ENCODE measurements at regions not wholly inside any gene's neighbourhood (a gene's known extent, or its start where the extent isn't known, plus 50 kb on each side); places are given as distances from the start of the nearest gene placed in this dataset.

DNA sequence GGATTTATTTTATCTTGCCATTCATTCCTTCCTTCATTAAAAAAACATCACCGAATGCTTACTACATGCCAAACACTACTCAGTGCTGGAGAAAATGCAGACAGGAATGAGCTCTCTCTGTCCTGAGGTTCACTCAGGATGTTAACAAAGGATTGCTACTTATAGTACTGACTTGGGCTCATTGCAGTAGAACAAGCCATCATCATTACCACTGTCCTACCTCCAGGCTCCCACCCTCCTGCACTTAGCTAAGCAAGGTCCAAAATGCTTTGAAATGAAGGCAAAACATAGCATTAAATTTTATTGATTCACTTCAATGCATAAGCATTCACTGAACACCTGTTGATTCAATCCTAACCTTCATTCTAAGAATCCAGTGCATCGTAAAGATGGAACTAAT lies 159.8 kb upstream of the RADX start:
- TF ChIP-seq, protein P1, sequence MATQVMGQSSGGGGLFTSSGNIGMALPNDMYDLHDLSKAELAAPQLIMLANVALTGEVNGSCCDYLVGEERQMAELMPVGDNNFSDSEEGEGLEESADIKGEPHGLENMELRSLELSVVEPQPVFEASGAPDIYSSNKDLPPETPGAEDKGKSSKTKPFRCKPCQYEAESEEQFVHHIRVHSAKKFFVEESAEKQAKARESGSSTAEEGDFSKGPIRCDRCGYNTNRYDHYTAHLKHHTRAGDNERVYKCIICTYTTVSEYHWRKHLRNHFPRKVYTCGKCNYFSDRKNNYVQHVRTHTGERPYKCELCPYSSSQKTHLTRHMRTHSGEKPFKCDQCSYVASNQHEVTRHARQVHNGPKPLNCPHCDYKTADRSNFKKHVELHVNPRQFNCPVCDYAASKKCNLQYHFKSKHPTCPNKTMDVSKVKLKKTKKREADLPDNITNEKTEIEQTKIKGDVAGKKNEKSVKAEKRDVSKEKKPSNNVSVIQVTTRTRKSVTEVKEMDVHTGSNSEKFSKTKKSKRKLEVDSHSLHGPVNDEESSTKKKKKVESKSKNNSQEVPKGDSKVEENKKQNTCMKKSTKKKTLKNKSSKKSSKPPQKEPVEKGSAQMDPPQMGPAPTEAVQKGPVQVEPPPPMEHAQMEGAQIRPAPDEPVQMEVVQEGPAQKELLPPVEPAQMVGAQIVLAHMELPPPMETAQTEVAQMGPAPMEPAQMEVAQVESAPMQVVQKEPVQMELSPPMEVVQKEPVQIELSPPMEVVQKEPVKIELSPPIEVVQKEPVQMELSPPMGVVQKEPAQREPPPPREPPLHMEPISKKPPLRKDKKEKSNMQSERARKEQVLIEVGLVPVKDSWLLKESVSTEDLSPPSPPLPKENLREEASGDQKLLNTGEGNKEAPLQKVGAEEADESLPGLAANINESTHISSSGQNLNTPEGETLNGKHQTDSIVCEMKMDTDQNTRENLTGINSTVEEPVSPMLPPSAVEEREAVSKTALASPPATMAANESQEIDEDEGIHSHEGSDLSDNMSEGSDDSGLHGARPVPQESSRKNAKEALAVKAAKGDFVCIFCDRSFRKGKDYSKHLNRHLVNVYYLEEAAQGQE (IDR thresholded peaks at IDR 0.05; ENCODE audit: insufficient read depth in 1 of 2, low read depth in 2 of 2, low read length in 1 of 2) = no peak
- no peak for TF ChIP-seq TCF7L2 (IDR thresholded peaks at IDR 0.05; ENCODE audit: low read depth, low read length)
- TF ChIP-seq, protein P2, sequence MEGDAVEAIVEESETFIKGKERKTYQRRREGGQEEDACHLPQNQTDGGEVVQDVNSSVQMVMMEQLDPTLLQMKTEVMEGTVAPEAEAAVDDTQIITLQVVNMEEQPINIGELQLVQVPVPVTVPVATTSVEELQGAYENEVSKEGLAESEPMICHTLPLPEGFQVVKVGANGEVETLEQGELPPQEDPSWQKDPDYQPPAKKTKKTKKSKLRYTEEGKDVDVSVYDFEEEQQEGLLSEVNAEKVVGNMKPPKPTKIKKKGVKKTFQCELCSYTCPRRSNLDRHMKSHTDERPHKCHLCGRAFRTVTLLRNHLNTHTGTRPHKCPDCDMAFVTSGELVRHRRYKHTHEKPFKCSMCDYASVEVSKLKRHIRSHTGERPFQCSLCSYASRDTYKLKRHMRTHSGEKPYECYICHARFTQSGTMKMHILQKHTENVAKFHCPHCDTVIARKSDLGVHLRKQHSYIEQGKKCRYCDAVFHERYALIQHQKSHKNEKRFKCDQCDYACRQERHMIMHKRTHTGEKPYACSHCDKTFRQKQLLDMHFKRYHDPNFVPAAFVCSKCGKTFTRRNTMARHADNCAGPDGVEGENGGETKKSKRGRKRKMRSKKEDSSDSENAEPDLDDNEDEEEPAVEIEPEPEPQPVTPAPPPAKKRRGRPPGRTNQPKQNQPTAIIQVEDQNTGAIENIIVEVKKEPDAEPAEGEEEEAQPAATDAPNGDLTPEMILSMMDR (IDR thresholded peaks at IDR 0.05) = no peak
- TF ChIP-seq SIN3A (IDR thresholded peaks at IDR 0.05; ENCODE audit: borderline replicate concordance, insufficient read depth, low read depth, low read length) = no peak
- no peak for TF ChIP-seq POLR2AphosphoS5 (IDR thresholded peaks at IDR 0.05; ENCODE audit: low read depth, low read length)
